SK-N-SH (cell line): ENCODE measurements at regions not wholly inside any gene's neighbourhood (a gene's known extent, or its start where the extent isn't known, plus 50 kb on each side); places are given as distances from the start of the nearest gene placed in this dataset.

Experiments
- EP300 ChIP-seq, 2 experiments: IDR thresholded peaks; 2 replicates each; pipeline versions ENCODE4 v1.4.0 to v1.6.1; 2012; ENCODE audit warnings: borderline replicate concordance in 1 of 2, low read depth in 1 of 2, low read length in 1 of 2
- GABPA ChIP-seq: IDR thresholded peaks from 2 replicates; pipeline ENCODE4 v1.4.0; 2012; ENCODE audit warnings: low read depth, mild to moderate bottlenecking
- MAX ChIP-seq: IDR thresholded peaks from 2 replicates; pipeline ENCODE4 v1.4.0; 2012; ENCODE audit warnings: low read depth
- MXI1 ChIP-seq: IDR thresholded peaks from 2 replicates; pipeline ENCODE4 v1.6.1; 2012; ENCODE audit warnings: mild to moderate bottlenecking, low read depth, low read length, improper control_type of control experiment
- NFIC ChIP-seq: IDR thresholded peaks from 2 replicates; pipeline ENCODE4 v1.4.0; 2012; ENCODE audit warnings: borderline replicate concordance
- NRF1 ChIP-seq: IDR thresholded peaks from 2 replicates; pipeline ENCODE4 v1.6.1; 2012; ENCODE audit warnings: low read depth, mild to moderate bottlenecking, low read length
- POLR2AphosphoS5 ChIP-seq: IDR thresholded peaks from 2 replicates; pipeline ENCODE4 v1.6.1; 2012; ENCODE audit warnings: low read depth, low read length
- RAD21 ChIP-seq: IDR thresholded peaks from 2 replicates; pipeline ENCODE4 v1.6.1; 2012; ENCODE audit warnings: mild to moderate bottlenecking, low read length
- RFX5 ChIP-seq: IDR thresholded peaks from 2 replicates; pipeline ENCODE4 v1.6.1; 2012; ENCODE audit warnings: mild to moderate bottlenecking, improper control_type of control experiment, low read length
- SIN3A ChIP-seq: IDR thresholded peaks from 2 replicates; pipeline ENCODE4 v1.6.1; 2012; ENCODE audit warnings: low read depth, mild to moderate bottlenecking, low read length, moderate library complexity, borderline replicate concordance
- TAF1 ChIP-seq: IDR thresholded peaks from 2 replicates; pipeline ENCODE4 v1.6.1; 2012; ENCODE audit warnings: low read depth, mild to moderate bottlenecking, low read length, moderate library complexity, borderline replicate concordance
- TF ChIP-seq, protein P1 (sequence below): fragments of 200-600 bp; sonication (generic); IDR thresholded peaks from 2 replicates; pipeline ENCODE4 v1.6.1; 2017; ENCODE audit warnings: antibody characterized with exemption, mild to moderate bottlenecking, moderate library complexity

- TF ChIP-seq GABPA (no peak), RAD21 (no peak), NRF1 (no peak), POLR2AphosphoS5 (no peak), MXI1 (no peak), RFX5 (no peak), SIN3A (no peak), EP300 (IDR thresholded peaks at IDR 0.05; ENCODE audit: borderline replicate concordance in 1 of 2, low read depth in 1 of 2, low read length in 1 of 2) (no peak), TAF1 (no peak), MAX (no peak), NFIC (no peak)
- TF ChIP-seq, protein P1, sequence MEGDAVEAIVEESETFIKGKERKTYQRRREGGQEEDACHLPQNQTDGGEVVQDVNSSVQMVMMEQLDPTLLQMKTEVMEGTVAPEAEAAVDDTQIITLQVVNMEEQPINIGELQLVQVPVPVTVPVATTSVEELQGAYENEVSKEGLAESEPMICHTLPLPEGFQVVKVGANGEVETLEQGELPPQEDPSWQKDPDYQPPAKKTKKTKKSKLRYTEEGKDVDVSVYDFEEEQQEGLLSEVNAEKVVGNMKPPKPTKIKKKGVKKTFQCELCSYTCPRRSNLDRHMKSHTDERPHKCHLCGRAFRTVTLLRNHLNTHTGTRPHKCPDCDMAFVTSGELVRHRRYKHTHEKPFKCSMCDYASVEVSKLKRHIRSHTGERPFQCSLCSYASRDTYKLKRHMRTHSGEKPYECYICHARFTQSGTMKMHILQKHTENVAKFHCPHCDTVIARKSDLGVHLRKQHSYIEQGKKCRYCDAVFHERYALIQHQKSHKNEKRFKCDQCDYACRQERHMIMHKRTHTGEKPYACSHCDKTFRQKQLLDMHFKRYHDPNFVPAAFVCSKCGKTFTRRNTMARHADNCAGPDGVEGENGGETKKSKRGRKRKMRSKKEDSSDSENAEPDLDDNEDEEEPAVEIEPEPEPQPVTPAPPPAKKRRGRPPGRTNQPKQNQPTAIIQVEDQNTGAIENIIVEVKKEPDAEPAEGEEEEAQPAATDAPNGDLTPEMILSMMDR, result no peak
These were observed 105.0 kb upstream of the HAAO start for GRCh38 chr2:42897358-42897757.
